Neuronal stem cell (in vitro differentiated cells): ENCODE measurements at regions not wholly inside any gene's neighbourhood (a gene's known extent, or its start where the extent isn't known, plus 50 kb on each side); places are given as distances from the start of the nearest gene placed in this dataset.

ENCODE experiments used
- DNase-seq: peaks from one replicate; pipeline ENCODE4 v3.0.0-alpha.2; 2013; ENCODE audit warnings: low spot score
- H2AFZ ChIP-seq: one replicate; pipeline ENCODE4 v1.6.1; 2013; ENCODE audit warnings: mild to moderate bottlenecking, low read length, inconsistent platforms
- H2AK5ac ChIP-seq: 2 replicates; pipeline ENCODE4 v1.6.1; 2013; ENCODE audit warnings: low read depth, mild to moderate bottlenecking, inconsistent platforms, low read length, moderate library complexity, mixed read lengths
- H2BK120ac ChIP-seq: 2 replicates; pipeline ENCODE4 v1.6.1; 2013; ENCODE audit warnings: low read depth, mild to moderate bottlenecking, inconsistent platforms, low read length, moderate library complexity, mixed read lengths
- H2BK12ac ChIP-seq: one replicate; pipeline ENCODE4 v1.6.1; 2013; ENCODE audit warnings: low read length, inconsistent platforms
- H2BK15ac ChIP-seq: 2 replicates; pipeline ENCODE4 v1.6.1; 2013; ENCODE audit warnings: mild to moderate bottlenecking, low read length, inconsistent platforms, mixed read lengths
- H2BK5ac ChIP-seq: one replicate; pipeline ENCODE4 v1.6.1; 2013; ENCODE audit warnings: inconsistent platforms, mild to moderate bottlenecking, low read length, moderate library complexity
- H3K14ac ChIP-seq: one replicate; pipeline ENCODE4 v1.6.1; 2013; ENCODE audit warnings: low read length, inconsistent platforms
- H3K18ac ChIP-seq: 2 replicates; pipeline ENCODE4 v1.6.1; 2013; ENCODE audit warnings: low read length, inconsistent platforms
- H3K23ac ChIP-seq: 2 replicates; pipeline ENCODE4 v1.6.1; 2013; ENCODE audit warnings: low read depth, mild to moderate bottlenecking, mixed read lengths, low read length, inconsistent platforms; ENCODE audit not compliant: poor library complexity
- H3K27ac ChIP-seq: replicated peaks from 3 replicates; pipeline ENCODE4 v1.5.1; 2013; ENCODE audit warnings: low read length, inconsistent platforms
- H3K27me3 ChIP-seq, 3 experiments: 2 replicates each; pipeline ENCODE4 v1.6.1; 2013; ENCODE audit warnings: low read length in 3 of 3, mild to moderate bottlenecking in 2 of 3, inconsistent platforms in 1 of 3, low read depth in 1 of 3, mixed read lengths in 1 of 3, moderate library complexity in 1 of 3; ENCODE audit not compliant: control insufficient read depth in 3 of 3, insufficient read depth in 3 of 3
- H3K36me3 ChIP-seq, 2 donors: replicated peaks in 1 of 2; 2 replicates each; pipeline ENCODE4 v1.6.1; 2013; ENCODE audit warnings: low read length in 2 of 2; ENCODE audit not compliant: control insufficient read depth in 2 of 2, insufficient read depth in 2 of 2
- H3K4ac ChIP-seq: 2 replicates; pipeline ENCODE4 v1.6.1; 2013; ENCODE audit warnings: inconsistent platforms, mild to moderate bottlenecking, low read length, moderate library complexity
- H3K4me1 ChIP-seq, 2 donors: 1 replicate in 1 of 2; 2 replicates in 1 of 2; pipeline ENCODE4 v1.6.1; 2013; ENCODE audit warnings: low read length in 2 of 2, low read depth in 1 of 2; ENCODE audit not compliant: control insufficient read depth in 2 of 2, insufficient read depth in 1 of 2
- H3K4me2 ChIP-seq: one replicate; pipeline ENCODE4 v1.6.1; 2013; ENCODE audit warnings: mild to moderate bottlenecking, low read length, inconsistent platforms; ENCODE audit not compliant: insufficient read depth, poor library complexity, severe bottlenecking
- H3K4me3 ChIP-seq, 2 donors: 2 replicates each; pipeline ENCODE4 v1.5.1; 2013; ENCODE audit warnings: low read length in 2 of 2, mild to moderate bottlenecking in 2 of 2, inconsistent platforms in 1 of 2, moderate library complexity in 1 of 2
- H3K79me1 ChIP-seq: one replicate; pipeline ENCODE4 v1.6.1; 2013; ENCODE audit warnings: low read depth, mild to moderate bottlenecking, inconsistent platforms, low read length, moderate library complexity
- H3K9ac ChIP-seq: one replicate; pipeline ENCODE4 v1.6.1; 2013; ENCODE audit warnings: mild to moderate bottlenecking, low read depth, low read length, inconsistent platforms; ENCODE audit not compliant: poor library complexity
- H3K9me3 ChIP-seq, 2 donors: replicated peaks in 1 of 2; 2 replicates each; pipeline versions ENCODE3 to v1.6.1; 2013; ENCODE audit warnings: low read length in 2 of 2, mild to moderate bottlenecking in 2 of 2, inconsistent platforms in 1 of 2, low read depth in 1 of 2, mixed read lengths in 1 of 2, moderate library complexity in 1 of 2; ENCODE audit not compliant: control insufficient read depth in 2 of 2, insufficient read depth in 1 of 2
- H4K8ac ChIP-seq: one replicate; pipeline ENCODE4 v1.6.1; 2013; ENCODE audit warnings: low read depth, mild to moderate bottlenecking, inconsistent platforms, low read length, moderate library complexity
- H4K91ac ChIP-seq: one replicate; pipeline ENCODE4 v1.6.1; 2013; ENCODE audit warnings: low read length, low read depth, mild to moderate bottlenecking, inconsistent platforms; ENCODE audit not compliant: poor library complexity
- WGBS, 2 donors: extraction: QIAGEN DNeasy Blood & Tissue Kit; methylation state at CpG; one replicate each; pipeline ENCODE4 v1.1.7; 2013; ENCODE audit warnings: missing lambda C conversion rate in 2 of 2, mixed read lengths in 1 of 2; ENCODE audit not compliant: insufficient read length in 2 of 2, insufficient replicate concordance in 1 of 2; ENCODE audit errors: extremely low coverage in 2 of 2; 5-methylcytosine and 5-hydroxymethylcytosine counted together

DNA sequence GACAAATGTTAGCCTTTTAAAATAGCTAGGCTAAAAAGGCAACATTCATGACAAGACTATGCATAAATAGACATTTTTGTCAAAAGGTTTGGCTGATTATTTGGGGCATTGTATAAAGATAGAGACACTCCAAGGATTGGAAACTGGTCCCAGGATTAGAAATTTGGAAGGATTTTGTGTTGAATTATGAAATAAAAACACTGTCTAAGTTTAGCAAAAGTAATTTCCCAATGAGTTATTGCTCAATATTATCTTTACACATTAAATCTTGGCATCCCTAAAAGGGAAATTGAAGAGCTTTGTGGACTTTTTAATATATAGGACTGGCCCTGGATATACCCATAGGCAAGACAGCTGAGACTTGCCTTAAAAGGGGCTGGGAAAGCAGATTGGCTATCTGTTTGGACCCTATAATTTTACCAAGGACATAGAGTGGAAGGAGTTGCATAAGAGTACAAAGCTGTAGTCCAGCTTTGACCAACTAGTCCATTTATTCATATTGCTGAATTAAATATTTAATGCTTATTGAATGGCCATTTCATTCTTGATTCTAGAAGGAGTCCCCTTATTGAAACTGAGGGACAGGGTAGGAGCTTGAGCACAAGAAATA lies 382.7 kb downstream of the METTL15 start:
- Histone ChIP-seq H3K18ac (no peak overlapping the region), H2BK5ac (no peak overlapping the region), H3K4me1 (no peaks in the 10 kb centered on the region), H3K4me2 (no peak overlapping the region), H2AFZ (no peak overlapping the region), H3K9me3 (no peaks in the 10 kb centered on the region), H4K91ac (no peak overlapping the region), H3K4ac (no peak overlapping the region), H3K14ac (no peak overlapping the region), H2AK5ac (no peak overlapping the region), H3K36me3 (no peaks in the 10 kb centered on the region), H4K8ac (no peak overlapping the region), H3K79me1 (no peaks in the 10 kb centered on the region), H2BK120ac (no peak overlapping the region), H3K23ac (no peak overlapping the region), H3K4me3 (no peak overlapping the region), H3K27me3 (no peaks in the 10 kb centered on the region), H2BK12ac (no peak overlapping the region), H3K27ac (no peak overlapping the region), H3K9ac (no peak overlapping the region), H2BK15ac (no peak overlapping the region)
- DNase-seq, result no peak

GRCh38 chr11:28488336-28488735 lies 380.1 kb downstream of the METTL15 start:
- no peak overlapping the region for H2BK120ac ChIP-seq
- no peaks in the 10 kb centered on the region for H3K9me3 ChIP-seq
- no peak overlapping the region for H2AK5ac ChIP-seq
- no peaks in the 10 kb centered on the region for H3K79me1 ChIP-seq
- H2BK12ac ChIP-seq, result no peak overlapping the region
- H4K91ac ChIP-seq, result no peak overlapping the region
- no peaks in the 10 kb centered on the region for H3K36me3 ChIP-seq
- H3K4me3 ChIP-seq, result no peak overlapping the region
- DNase-seq, result no peak
- H3K23ac ChIP-seq, result no peak overlapping the region
- no peak overlapping the region for H2BK5ac ChIP-seq
- H2AFZ ChIP-seq, result no peak overlapping the region
- H3K18ac ChIP-seq, result no peak overlapping the region
- H3K27ac ChIP-seq, result no peak overlapping the region
- H3K27me3 ChIP-seq, result no peaks in the 10 kb centered on the region
- H4K8ac ChIP-seq, result no peak overlapping the region
- no peak overlapping the region for H3K14ac ChIP-seq
- H3K9ac ChIP-seq, result no peak overlapping the region
- H3K4me2 ChIP-seq, result no peak overlapping the region
- WGBS, 2 donors, result no CpG with 5 or more reads among the region's 1 CpG
- no peak overlapping the region for H2BK15ac ChIP-seq
- no peaks in the 10 kb centered on the region for H3K4me1 ChIP-seq
- H3K4ac ChIP-seq, result no peak overlapping the region

DNA sequence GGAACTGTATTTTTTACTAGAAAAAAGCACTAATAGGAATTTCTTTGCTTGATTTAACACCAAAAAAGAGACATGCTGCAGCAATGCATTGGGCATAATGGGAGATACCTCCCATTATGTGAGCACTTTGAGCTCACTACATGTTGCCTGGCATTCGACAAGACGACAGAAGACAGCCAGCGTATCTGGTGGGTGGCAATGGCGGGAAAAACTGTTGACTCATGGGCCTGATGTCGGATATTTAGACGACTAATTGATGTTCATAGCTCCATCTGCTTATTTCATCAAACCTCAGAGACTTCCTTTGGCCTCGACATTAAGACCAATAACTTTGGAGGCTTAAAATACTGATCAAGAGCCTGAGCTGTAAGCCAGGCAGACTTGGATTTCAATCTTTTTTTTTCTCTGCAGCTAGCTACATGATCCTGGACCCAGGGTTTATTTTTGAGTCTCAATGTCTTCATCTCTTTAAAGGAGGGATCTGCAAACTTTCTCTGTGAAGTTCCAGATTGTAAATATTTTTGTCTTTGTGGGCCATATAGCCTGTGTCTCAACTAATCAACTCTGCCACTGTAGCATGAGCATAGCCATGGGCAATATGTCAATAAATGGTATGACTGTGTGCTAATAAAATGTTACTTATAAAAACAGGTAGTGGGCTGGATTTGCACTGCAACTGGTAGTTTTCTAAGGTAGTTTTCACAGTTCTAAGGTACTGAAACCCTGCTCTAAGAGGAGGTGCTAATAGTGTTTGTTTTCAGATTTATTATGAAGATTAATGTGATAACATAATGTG lies 375.1 kb downstream of the METTL15 start:
- DNase-seq, result no peak
- Histone ChIP-seq H2BK5ac (no peak overlapping the region), H3K18ac (no peak overlapping the region), H4K8ac (no peak overlapping the region), H3K4me3 (no peak overlapping the region), H2BK15ac (no peak overlapping the region), H3K36me3 (no peaks in the 10 kb centered on the region), H4K91ac (no peak overlapping the region), H3K79me1 (no peaks in the 10 kb centered on the region), H2AFZ (no peak overlapping the region), H3K23ac (no peak overlapping the region), H3K14ac (no peak overlapping the region), H3K27ac (no peak overlapping the region), H3K27me3 (no peaks in the 10 kb centered on the region), H2BK120ac (no peak overlapping the region), H3K9ac (no peak overlapping the region), H3K4me1 (peaks cover 8 to 16% of the 10 kb centered on the region in 2 donors), H2BK12ac (no peak overlapping the region), H3K9me3 (no peaks in the 10 kb centered on the region), H3K4me2 (no peak overlapping the region), H3K4ac (no peak overlapping the region), H2AK5ac (no peak overlapping the region)
- no CpG with 5 or more reads among the region's 7 CpGs for WGBS, 2 donors

GRCh38 chr11:28482666-28483065 lies 374.5 kb downstream of the METTL15 start:
- no CpG with 5 or more reads among the region's 2 CpGs for WGBS, 2 donors
- no peak for DNase-seq
- Histone ChIP-seq H3K4ac (no peak overlapping the region), H3K4me2 (no peak overlapping the region), H3K4me1 (peaks cover 8 to 18% of the 10 kb centered on the region in 2 donors), H3K9ac (no peak overlapping the region), H3K27ac (no peak overlapping the region), H3K9me3 (no peaks in the 10 kb centered on the region), H3K14ac (no peak overlapping the region), H2BK5ac (no peak overlapping the region), H2BK120ac (no peak overlapping the region), H3K23ac (no peak overlapping the region), H3K4me3 (no peak overlapping the region), H3K79me1 (no peaks in the 10 kb centered on the region), H2AFZ (no peak overlapping the region), H2BK12ac (no peak overlapping the region), H4K8ac (no peak overlapping the region), H3K36me3 (no peaks in the 10 kb centered on the region), H3K27me3 (no peaks in the 10 kb centered on the region), H2BK15ac (no peak overlapping the region), H2AK5ac (no peak overlapping the region), H4K91ac (no peak overlapping the region), H3K18ac (no peak overlapping the region)
